ENCODE measurements at regions not wholly inside any gene's neighbourhood (a gene's known extent, or its start where the extent isn't known, plus 50 kb on each side); places are given as distances from the start of the nearest gene placed in this dataset.

DNA sequence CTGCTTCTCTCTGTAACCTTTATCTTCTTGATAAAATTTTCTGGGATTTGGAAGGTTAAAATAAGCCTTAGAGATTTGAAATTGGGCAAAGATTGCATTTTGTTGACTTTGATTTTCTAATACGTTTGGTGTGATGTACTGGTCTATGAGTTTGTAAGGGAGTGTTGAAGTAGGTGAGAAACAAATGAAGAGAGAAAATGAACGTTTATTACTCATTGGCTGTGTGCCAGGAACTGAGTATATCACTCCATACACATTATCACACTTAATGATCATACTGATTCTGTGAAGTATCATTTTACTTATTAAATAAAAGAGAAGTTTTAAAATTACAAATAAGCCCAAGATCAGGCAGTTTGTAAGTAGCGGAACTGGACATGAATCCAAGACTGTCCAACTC lies 795.1 kb upstream of the ZEB2 start:
- Mint-ChIP-seq H3K4me1 (ENCODE audit: low read depth) (no peaks in the 10 kb centered on the region), H3K36me3 (ENCODE audit: insufficient read depth) (no peaks in the 10 kb centered on the region), H3K9me3 (peaks cover 5% of the 10 kb centered on the region), H3K4me3 (no peak overlapping the region), H3K27me3 (ENCODE audit: low read depth) (no peaks in the 10 kb centered on the region)
- ATAC-seq (no peak), DNase-seq (no peak)

DNA sequence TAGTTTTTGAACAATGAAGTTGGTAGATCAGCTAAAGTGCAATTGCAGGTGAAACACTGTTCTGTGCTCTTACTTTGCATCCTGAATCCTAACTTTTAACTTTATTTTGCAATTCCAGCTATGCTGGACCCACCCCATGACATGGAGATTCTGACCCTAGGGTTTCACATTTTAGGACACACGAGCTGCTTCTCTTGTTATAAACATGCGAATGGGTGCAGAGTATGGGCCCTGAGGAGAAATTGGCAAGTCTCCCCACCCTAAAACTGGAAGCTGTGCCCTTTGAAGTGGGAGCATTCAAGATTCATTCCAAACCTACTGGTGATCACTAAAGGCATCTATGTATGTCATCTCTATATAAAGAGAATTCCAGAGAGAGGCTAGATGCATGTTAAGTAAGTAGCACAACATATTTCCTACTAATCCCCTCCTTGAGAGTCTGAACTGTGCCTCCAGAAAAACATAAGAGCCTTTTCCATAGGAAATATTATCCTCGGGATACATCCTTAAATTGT lies 794.3 kb upstream of the ZEB2 start:
- H3K9me3 Mint-ChIP-seq: peaks cover 5% of the 10 kb centered on the region
- no peaks in the 10 kb centered on the region for H3K36me3 Mint-ChIP-seq (ENCODE audit: insufficient read depth)
- no peak for ATAC-seq
- no peak for DNase-seq
- H3K27me3 Mint-ChIP-seq (ENCODE audit: low read depth): no peaks in the 10 kb centered on the region
- H3K4me3 Mint-ChIP-seq: no peak overlapping the region
- H3K4me1 Mint-ChIP-seq (ENCODE audit: low read depth): no peaks in the 10 kb centered on the region

DNA sequence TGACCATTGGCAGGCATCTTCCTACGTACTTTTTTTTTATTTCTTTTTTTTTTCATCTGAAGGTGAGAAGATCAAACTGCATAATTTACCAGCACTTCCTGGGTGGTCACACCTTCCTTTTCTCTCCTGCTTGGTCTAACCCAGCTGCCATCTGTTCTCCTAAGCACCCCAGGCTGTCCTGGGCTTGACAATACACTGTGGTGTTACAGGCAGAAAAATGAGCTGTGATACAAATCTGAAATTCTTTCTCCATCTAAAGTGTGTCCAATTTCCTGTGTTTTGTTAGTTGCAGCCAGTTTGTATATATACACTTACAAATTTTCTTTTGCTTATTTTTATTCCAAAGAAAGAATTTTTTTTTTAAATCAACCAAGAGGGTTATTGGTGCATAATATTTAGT lies 786.0 kb upstream of the ZEB2 start:
- no peaks in the 10 kb centered on the region for H3K4me1 Mint-ChIP-seq (ENCODE audit: low read depth)
- ATAC-seq (no peak), DNase-seq (no peak)
- no peaks in the 10 kb centered on the region for H3K27me3 Mint-ChIP-seq (ENCODE audit: low read depth)
- no peak overlapping the region for H3K4me3 Mint-ChIP-seq
- H3K36me3 Mint-ChIP-seq (ENCODE audit: insufficient read depth): no peaks in the 10 kb centered on the region
- no peaks in the 10 kb centered on the region for H3K9me3 Mint-ChIP-seq

DNA sequence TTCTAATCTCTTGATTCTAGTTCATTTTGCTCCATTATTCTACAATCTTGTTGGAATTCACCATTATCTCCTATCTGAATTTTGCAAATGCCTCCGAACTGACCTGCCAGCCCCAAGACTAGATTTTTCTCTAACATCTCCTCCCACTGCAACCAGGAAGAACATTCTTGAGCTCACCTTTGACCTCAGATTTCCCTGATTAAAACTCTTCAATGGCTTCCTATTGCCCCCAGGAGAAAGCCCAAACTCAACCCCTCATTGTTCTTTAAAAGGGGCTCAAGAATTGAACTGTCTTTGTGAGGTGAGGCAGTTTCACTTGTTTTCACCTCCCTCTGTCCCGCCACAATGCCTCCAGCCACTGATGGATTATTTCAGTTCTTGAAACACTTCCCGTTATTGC lies 784.6 kb upstream of the ZEB2 start:
- no peaks in the 10 kb centered on the region for H3K4me1 Mint-ChIP-seq (ENCODE audit: low read depth)
- ATAC-seq (no peak), DNase-seq (no peak)
- no peaks in the 10 kb centered on the region for H3K9me3 Mint-ChIP-seq
- no peaks in the 10 kb centered on the region for H3K27me3 Mint-ChIP-seq (ENCODE audit: low read depth)
- no peaks in the 10 kb centered on the region for H3K36me3 Mint-ChIP-seq (ENCODE audit: insufficient read depth)
- no peak overlapping the region for H3K4me3 Mint-ChIP-seq

DNA sequence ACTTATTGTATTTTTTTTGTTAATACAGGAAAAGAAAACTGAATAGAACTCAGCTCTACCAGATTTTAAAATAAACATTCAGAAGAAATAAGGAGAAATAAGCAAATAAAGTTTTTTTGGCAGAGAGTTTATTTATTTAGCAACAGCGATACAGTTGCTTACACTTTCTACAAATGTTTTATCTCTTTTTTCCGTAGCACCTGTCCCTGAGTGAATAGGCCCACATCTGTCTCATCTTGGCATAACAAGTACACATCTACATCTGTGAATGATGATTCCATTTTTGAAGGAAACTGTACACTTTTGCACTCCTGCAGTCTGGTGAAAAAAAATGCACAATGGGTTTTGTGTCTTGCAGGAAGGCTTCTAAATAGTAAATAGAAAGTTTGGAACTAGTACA lies 783.6 kb upstream of the ZEB2 start:
- Mint-ChIP-seq H3K36me3 (ENCODE audit: insufficient read depth) (no peaks in the 10 kb centered on the region), H3K9me3 (no peaks in the 10 kb centered on the region), H3K4me1 (ENCODE audit: low read depth) (no peaks in the 10 kb centered on the region), H3K27me3 (ENCODE audit: low read depth) (no peaks in the 10 kb centered on the region), H3K4me3 (no peak overlapping the region)
- DNase-seq: no peak
- ATAC-seq: no peak

DNA sequence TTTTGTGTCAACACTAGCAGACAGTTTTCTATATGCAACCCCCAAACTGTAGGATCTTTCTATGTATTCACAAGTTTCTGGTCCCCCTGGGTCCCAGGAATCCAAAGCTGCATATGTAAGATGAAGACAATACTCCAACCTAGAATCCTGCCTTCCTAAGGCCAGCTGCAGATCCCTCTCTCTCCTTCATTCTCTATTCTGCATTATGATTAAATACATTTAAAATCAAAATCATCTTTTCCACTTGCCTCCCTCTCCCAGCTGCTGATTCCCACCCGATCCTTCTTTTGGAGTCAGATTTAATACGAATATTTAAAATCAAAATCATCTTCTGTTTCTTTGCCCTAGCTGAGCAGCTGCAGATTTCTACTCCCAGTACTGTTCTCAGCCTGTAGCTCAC lies 783.0 kb upstream of the ZEB2 start:
- ATAC-seq (no peak), DNase-seq (no peak)
- no peaks in the 10 kb centered on the region for H3K36me3 Mint-ChIP-seq (ENCODE audit: insufficient read depth)
- H3K4me1 Mint-ChIP-seq (ENCODE audit: low read depth): no peaks in the 10 kb centered on the region
- no peaks in the 10 kb centered on the region for H3K27me3 Mint-ChIP-seq (ENCODE audit: low read depth)
- H3K9me3 Mint-ChIP-seq: no peaks in the 10 kb centered on the region
- no peak overlapping the region for H3K4me3 Mint-ChIP-seq

DNA sequence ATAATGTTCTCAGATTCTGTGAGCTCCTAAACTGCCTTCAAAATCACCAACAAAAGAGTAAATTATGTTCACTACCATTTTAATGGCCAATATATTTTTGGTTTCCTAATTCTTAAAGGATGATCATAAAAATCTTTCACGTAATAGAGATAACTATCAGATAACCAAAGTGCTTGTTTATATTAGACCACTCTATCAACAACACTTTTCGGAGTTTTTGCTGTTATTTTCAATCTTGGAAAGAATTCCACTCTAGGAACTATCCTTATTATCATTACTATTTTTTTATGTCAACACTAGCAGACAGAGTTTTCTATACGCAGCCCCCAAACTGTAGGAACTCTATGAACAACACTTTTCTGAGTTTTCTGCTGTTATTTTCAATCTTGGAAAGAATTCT lies 782.5 kb upstream of the ZEB2 start:
- ATAC-seq (no peak), DNase-seq (no peak)
- Mint-ChIP-seq H3K4me3 (no peak overlapping the region), H3K4me1 (ENCODE audit: low read depth) (no peaks in the 10 kb centered on the region), H3K36me3 (ENCODE audit: insufficient read depth) (no peaks in the 10 kb centered on the region), H3K9me3 (no peaks in the 10 kb centered on the region), H3K27me3 (ENCODE audit: low read depth) (no peaks in the 10 kb centered on the region)

DNA sequence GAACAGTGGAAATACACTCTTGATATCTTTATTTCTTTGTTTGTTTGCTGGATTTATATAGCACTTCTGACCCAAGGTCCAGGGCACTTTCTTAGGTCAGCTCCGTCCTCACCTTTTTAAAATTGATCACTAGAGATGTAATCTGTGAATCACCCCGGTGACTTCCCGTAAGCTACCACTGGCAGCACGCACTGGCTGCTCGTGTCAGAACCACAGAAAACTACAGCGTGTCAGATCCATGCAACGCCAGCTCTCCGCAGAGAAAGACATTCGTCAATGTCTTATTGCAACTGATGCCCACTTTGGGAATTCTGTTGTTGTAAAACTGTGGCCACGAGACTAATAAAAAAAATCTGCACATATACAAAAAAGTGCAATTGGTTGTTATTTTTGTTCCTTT lies 779.4 kb upstream of the ZEB2 start:
- no peak overlapping the region for H3K4me3 Mint-ChIP-seq
- ATAC-seq: no peak

DNA sequence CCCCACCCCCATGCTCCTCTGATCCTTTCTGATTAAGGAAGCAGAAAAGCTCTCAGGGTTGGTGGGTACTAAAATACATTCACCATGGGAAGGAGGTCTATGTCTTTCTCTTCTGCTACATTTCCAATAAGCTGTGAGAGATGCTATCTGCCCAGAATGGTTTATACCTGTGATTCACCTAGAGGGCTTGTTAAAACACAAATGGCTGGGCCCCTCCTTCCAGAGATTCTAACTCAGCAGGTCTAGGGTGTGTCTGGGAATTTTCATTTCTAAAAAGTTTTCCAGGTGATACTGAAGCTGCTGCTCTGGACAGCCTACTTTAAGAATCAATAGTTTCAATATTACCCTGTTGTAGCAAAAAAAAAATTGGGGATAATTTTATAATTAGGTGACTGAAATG lies 772.2 kb upstream of the ZEB2 start:
- Mint-ChIP-seq H3K27me3 (ENCODE audit: low read depth) (no peaks in the 10 kb centered on the region), H3K4me3 (no peak overlapping the region), H3K4me1 (ENCODE audit: low read depth) (no peaks in the 10 kb centered on the region), H3K9me3 (no peaks in the 10 kb centered on the region), H3K36me3 (ENCODE audit: insufficient read depth) (no peaks in the 10 kb centered on the region)
- DNase-seq (no peak), ATAC-seq (no peak)

More for the DNA sequence above, 779.4 kb upstream of the ZEB2 start:
- Mint-ChIP-seq H3K9me3 (no peaks in the 10 kb centered on the region), H3K36me3 (ENCODE audit: insufficient read depth) (no peaks in the 10 kb centered on the region), H3K27me3 (ENCODE audit: low read depth) (no peaks in the 10 kb centered on the region), H3K4me1 (ENCODE audit: low read depth) (no peaks in the 10 kb centered on the region)
- no peak for DNase-seq

DNA sequence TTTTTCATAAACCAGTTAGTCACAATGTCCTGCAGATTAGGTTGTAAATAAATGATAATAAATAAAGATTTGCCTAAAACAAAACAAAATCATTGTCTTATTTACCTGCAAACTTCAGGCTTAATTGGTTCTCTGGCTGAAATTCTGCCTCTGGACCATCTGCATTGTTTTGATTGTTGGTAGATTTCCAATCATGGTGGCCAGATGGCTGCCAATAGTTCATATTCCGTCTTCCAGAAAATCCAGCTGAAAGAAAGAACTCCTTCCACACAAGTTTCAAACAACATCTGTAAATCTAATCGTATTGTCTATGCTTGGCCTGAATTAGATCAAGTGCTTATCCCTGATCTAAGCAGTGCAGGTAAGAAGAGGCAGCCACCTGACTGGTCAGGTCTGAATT lies 771.1 kb upstream of the ZEB2 start:
- H3K27me3 Mint-ChIP-seq (ENCODE audit: low read depth): no peaks in the 10 kb centered on the region
- no peaks in the 10 kb centered on the region for H3K36me3 Mint-ChIP-seq (ENCODE audit: insufficient read depth)
- no peaks in the 10 kb centered on the region for H3K4me1 Mint-ChIP-seq (ENCODE audit: low read depth)
- DNase-seq: no peak
- no peak overlapping the region for H3K4me3 Mint-ChIP-seq
- no peak for ATAC-seq
- H3K9me3 Mint-ChIP-seq: no peaks in the 10 kb centered on the region

DNA sequence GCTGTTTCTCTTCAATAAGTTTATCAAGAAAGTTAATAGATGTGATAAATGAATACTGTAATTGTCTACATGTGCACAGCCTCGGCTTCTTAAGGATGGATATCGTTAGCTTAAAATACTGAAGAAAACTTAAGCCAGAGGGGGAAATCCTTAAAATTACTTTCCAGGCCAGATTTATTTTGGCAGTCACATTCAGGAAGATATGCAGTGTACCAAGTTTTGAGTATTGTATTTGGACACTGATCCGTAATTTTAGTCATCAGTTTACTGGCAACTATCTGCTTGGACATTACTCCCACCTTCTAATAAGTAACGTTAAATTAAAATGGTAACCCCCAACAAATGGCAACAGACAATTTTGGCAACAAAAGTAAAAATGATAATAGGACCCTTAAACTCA lies 770.0 kb upstream of the ZEB2 start:
- H3K36me3 Mint-ChIP-seq (ENCODE audit: insufficient read depth): no peaks in the 10 kb centered on the region
- H3K9me3 Mint-ChIP-seq: no peaks in the 10 kb centered on the region
- ATAC-seq: no peak
- DNase-seq: no peak
- no peak overlapping the region for H3K4me3 Mint-ChIP-seq
- H3K4me1 Mint-ChIP-seq (ENCODE audit: low read depth): no peaks in the 10 kb centered on the region
- H3K27me3 Mint-ChIP-seq (ENCODE audit: low read depth): no peaks in the 10 kb centered on the region

DNA sequence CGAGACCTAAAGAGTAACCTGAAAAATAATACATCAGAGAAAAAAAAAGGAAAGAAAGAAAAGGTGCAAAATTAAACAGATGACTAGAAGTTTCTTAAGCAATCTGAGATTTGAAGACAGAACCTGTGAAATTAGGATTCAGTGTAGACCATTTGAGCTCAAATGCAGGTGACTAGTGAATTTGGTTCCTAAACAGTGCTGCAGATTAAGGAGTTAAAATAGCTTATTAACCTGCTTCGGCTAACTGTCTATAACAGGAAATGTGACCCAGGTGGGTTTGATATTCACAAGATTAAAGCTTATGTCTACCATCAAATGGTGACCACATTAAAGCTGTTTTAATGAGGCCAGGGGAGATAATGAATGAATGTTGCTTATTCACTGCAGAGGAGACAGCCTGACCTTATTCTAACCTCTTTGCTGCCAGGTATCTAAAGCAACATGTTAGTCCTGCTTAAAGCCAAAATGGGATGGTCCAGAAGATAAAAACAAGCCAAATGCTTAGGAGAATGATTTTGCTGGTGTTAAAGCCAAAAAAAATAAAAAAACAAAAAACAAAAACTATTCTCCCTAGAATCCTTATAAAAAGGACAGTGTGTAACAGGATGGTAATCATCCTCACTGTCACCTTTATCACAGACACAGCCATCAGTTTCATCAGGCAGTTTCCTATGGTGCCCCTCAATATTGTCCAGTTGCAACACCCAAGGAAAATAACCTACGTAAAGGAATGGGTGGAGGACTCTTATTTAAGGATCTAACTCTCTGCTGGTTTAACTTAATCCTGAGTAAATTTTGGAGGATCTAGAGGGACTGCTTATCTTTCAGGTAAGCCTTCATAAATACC lies 769.0 kb upstream of the ZEB2 start:
- Mint-ChIP-seq H3K4me1 (ENCODE audit: low read depth) (no peaks in the 10 kb centered on the region), H3K27me3 (ENCODE audit: low read depth) (no peaks in the 10 kb centered on the region), H3K9me3 (no peaks in the 10 kb centered on the region), H3K36me3 (ENCODE audit: insufficient read depth) (no peaks in the 10 kb centered on the region), H3K4me3 (no peak overlapping the region)
- DNase-seq: no peak
- ATAC-seq: no peak

DNA sequence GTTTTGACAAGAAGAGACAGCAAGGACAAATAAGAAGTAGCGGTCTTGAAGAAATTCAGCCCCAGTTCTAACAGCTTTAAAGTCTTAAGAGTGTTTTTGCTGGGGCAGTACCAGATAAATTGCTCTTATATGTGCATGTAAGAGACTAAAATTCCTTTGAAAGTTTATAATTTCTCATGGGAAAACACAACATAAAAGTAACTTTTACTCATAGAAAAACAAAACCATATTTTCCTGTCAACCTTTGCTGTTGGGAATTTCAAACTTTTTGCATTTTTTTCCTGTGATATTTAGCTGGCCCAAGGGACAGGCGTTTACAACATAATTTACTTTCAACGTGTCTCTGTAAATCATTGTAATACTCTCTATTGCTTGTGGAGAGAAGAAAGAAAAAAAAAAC lies 767.8 kb upstream of the ZEB2 start:
- no peak overlapping the region for H3K4me3 Mint-ChIP-seq
- no peaks in the 10 kb centered on the region for H3K4me1 Mint-ChIP-seq (ENCODE audit: low read depth)
- no peaks in the 10 kb centered on the region for H3K27me3 Mint-ChIP-seq (ENCODE audit: low read depth)
- no peaks in the 10 kb centered on the region for H3K36me3 Mint-ChIP-seq (ENCODE audit: insufficient read depth)
- no peak for DNase-seq
- ATAC-seq: no peak
- H3K9me3 Mint-ChIP-seq: no peaks in the 10 kb centered on the region

DNA sequence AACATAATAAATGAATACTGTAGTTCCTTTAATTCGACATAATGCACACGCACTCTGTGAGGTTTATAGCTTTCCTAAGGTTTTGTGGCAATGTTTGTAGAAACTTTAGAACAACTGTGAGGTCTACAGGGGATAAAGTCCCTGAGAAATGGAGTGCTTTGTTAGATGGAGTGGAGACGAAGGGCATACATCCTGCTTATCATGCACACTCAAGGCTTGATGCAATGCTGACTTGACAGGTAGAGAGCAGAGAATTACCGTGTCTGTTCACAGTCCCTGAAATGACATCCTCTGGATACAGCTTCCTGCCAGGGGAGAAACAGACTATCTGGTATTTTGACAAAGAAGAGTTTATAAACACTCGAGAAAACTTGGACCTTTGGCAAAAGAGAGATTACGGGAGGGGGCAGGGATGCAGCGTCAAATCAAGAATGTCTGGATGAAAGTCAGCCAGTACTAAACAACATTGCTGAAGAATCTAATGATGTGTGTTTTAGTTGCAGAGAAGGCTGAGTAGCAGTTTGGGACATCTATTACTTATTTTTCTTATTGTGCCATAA lies 766.9 kb upstream of the ZEB2 start:
- ATAC-seq (no peak), DNase-seq (no peak)
- no peak overlapping the region for H3K4me3 Mint-ChIP-seq
- no peaks in the 10 kb centered on the region for H3K36me3 Mint-ChIP-seq (ENCODE audit: insufficient read depth)
- H3K27me3 Mint-ChIP-seq (ENCODE audit: low read depth): no peaks in the 10 kb centered on the region
- H3K4me1 Mint-ChIP-seq (ENCODE audit: low read depth): no peaks in the 10 kb centered on the region
- H3K9me3 Mint-ChIP-seq: no peaks in the 10 kb centered on the region

DNA sequence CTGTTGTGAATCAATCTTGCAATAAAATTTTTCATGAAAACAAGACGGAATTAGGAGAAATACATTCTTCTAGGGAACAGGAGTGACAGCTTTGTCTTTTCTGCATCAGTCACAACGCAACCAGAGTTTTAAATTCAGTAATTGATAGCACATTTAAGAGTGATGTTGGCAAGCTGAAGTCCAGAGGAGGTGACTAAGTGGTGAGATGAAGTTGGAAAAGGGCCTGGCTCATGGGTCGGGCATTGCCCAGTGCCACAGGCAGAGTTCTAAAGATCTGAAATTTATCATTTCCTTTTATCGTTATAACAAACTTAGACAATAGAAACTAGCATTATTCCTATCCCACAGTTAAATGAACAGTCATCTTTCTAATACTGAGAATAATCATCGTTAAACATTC lies 764.6 kb upstream of the ZEB2 start:
- no peak for DNase-seq
- H3K4me1 Mint-ChIP-seq (ENCODE audit: low read depth): no peaks in the 10 kb centered on the region
- H3K36me3 Mint-ChIP-seq (ENCODE audit: insufficient read depth): no peaks in the 10 kb centered on the region
- no peaks in the 10 kb centered on the region for H3K9me3 Mint-ChIP-seq
- H3K27me3 Mint-ChIP-seq (ENCODE audit: low read depth): no peaks in the 10 kb centered on the region
- ATAC-seq: no peak
- H3K4me3 Mint-ChIP-seq: no peak overlapping the region
